ENCODE measurements at regions not wholly inside any gene's neighbourhood (a gene's known extent, or its start where the extent isn't known, plus 50 kb on each side); places are given as distances from the start of the nearest gene placed in this dataset.

DNA sequence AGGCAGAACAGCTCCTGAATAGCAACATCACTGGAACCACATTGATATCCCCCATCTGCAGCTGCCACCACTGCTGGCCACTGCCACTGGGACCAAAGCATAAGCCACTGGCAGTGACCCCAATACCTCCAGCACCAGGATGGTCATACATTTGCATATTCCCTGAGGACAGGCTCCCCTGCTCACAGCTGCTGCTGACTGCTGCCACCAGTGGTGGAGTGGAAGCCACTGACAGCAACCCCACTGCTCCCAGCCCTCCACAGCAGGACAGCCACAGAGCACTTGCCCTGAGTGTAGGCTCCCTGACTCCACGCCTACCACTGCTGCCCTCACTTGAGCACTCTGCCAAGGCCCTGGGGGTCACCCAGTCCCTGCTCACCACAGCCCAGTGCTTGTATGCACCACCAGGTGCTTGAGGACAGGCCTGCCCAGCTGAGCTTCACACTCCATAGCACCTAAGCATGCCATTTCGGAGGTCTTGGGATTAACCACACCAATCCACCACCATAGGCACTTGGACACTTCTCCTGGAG is 327.4 kb upstream of the RPS23 start:
- Histone ChIP-seq H3K27ac (no peak overlapping the region), H3K4me1 (no peaks in the 10 kb centered on the region), H3K4me3 (no peak overlapping the region), H3K9me3 (no peaks in the 10 kb centered on the region), H3K36me3 (no peaks in the 10 kb centered on the region), H3K27me3 (no peaks in the 10 kb centered on the region)
- DNase-seq, result no peak
- TF ChIP-seq, protein P1, sequence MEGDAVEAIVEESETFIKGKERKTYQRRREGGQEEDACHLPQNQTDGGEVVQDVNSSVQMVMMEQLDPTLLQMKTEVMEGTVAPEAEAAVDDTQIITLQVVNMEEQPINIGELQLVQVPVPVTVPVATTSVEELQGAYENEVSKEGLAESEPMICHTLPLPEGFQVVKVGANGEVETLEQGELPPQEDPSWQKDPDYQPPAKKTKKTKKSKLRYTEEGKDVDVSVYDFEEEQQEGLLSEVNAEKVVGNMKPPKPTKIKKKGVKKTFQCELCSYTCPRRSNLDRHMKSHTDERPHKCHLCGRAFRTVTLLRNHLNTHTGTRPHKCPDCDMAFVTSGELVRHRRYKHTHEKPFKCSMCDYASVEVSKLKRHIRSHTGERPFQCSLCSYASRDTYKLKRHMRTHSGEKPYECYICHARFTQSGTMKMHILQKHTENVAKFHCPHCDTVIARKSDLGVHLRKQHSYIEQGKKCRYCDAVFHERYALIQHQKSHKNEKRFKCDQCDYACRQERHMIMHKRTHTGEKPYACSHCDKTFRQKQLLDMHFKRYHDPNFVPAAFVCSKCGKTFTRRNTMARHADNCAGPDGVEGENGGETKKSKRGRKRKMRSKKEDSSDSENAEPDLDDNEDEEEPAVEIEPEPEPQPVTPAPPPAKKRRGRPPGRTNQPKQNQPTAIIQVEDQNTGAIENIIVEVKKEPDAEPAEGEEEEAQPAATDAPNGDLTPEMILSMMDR (IDR thresholded peaks at IDR 0.05), result no peak
- no peak for TF ChIP-seq POLR2A (IDR thresholded peaks at IDR 0.05)
- intact Hi-C loops (cut with DNase I; ENCODE audit: low total_unique reads), result no loop called here

DNA sequence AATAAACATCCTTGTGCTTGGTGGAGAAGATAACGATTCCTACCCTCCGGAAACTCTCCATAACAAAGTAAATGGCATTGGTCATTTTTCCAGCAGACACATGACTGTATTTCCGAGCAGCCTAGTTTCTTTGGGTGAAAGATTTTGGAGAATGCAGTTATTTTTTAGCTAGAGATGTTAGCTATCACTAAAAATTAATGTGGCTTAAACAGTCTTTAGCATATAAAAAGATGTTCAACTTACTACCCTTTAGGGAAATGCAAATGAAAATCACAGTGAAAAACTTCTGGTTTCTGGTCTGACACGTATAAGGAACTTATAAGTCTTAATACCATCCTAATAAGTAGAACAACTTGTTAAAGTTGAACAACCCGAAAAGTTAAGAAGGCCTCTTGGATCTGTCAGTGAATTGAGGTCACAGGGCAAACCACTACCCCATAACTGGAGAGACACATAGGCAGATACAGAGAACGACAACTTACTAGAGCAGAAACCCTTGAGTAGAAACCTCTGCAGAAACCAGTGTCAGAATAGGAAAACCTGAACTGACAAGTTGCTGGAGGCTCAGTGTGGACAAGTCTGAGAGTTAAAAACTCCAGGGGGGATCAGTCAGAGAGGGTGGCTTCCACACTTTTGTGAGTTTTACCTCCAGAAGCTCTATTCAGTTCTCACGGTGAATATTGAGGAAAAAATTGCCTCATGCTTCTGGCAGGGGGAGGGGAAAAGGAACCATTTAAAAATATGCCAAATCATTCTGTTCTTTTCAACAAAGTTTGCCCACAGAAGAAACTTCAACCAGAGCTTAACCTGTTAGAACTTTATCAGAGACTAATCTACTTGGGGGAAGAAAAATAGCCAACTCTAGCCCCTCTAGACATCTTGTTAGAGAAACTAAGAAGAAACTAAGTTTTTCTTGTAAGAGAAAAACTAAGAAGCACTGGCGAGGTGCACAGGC is 325.2 kb upstream of the RPS23 start:
- no peaks in the 10 kb centered on the region for H3K36me3 ChIP-seq

DNA sequence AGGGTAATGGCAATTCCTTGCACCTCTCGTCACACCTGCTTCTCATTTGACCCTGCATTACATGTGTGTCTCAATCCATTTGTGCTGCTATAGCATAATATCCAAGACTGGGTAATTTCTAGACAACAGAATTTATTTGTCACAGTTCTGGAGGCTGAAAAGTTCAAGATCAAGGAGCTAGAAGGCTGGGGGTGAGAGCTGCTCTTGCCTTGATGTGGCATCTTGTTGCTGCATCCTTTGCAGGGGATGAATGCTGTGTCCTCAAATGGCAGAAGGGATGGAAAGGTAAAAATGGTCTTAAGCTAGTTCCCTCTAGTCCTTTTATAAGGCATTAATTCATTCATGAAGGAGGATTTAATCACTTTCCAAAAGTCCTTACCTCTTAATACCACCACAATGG is 323.7 kb upstream of the RPS23 start:
- H3K27ac ChIP-seq, result no peak overlapping the region
- no peaks in the 10 kb centered on the region for H3K4me1 ChIP-seq
- no peak for DNase-seq
- TF ChIP-seq, protein P1 (IDR thresholded peaks at IDR 0.05), result no peak
- no peak for TF ChIP-seq POLR2A (IDR thresholded peaks at IDR 0.05)
- no peaks in the 10 kb centered on the region for H3K27me3 ChIP-seq
- H3K9me3 ChIP-seq, result no peaks in the 10 kb centered on the region
- no peaks in the 10 kb centered on the region for H3K36me3 ChIP-seq
- no peak overlapping the region for H3K4me3 ChIP-seq
- intact Hi-C loops (cut with DNase I; ENCODE audit: low total_unique reads), result no loop called here

More for the DNA sequence above, 325.2 kb upstream of the RPS23 start:
- Histone ChIP-seq H3K27ac (no peak overlapping the region), H3K27me3 (no peaks in the 10 kb centered on the region), H3K4me3 (no peak overlapping the region), H3K9me3 (no peaks in the 10 kb centered on the region), H3K4me1 (no peaks in the 10 kb centered on the region)
- intact Hi-C loops (cut with DNase I; ENCODE audit: low total_unique reads), result no loop called here
- TF ChIP-seq POLR2A (IDR thresholded peaks at IDR 0.05), result no peak
- TF ChIP-seq, protein P1 (IDR thresholded peaks at IDR 0.05), result no peak
- no peak for DNase-seq

DNA sequence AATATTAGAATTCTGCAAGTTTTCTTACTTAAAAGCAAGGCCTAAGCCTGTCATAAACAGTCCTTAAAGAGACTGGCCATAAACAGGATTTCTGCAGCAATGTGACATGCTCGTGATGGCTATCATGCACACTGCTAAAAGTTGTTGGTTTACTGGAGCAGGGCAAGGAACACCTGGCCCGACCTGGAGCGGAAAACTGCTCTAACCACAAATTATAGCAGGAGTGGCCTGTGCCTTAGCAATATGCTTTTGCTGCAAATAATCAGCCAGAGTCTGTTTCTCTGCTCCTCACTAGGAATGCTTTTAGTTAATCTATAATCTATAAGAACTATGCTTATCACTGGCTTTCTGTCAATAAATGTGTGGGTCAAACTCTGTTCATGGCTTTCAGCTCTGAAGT is 322.9 kb upstream of the RPS23 start:
- Histone ChIP-seq H3K4me3 (no peak overlapping the region), H3K36me3 (no peaks in the 10 kb centered on the region), H3K27ac (no peak overlapping the region), H3K4me1 (no peaks in the 10 kb centered on the region), H3K27me3 (no peaks in the 10 kb centered on the region), H3K9me3 (no peaks in the 10 kb centered on the region)
- TF ChIP-seq POLR2A (IDR thresholded peaks at IDR 0.05), result no peak
- TF ChIP-seq, protein P1 (IDR thresholded peaks at IDR 0.05), result no peak
- intact Hi-C loops (cut with DNase I; ENCODE audit: low total_unique reads), result no loop called here
- DNase-seq, result no peak

DNA sequence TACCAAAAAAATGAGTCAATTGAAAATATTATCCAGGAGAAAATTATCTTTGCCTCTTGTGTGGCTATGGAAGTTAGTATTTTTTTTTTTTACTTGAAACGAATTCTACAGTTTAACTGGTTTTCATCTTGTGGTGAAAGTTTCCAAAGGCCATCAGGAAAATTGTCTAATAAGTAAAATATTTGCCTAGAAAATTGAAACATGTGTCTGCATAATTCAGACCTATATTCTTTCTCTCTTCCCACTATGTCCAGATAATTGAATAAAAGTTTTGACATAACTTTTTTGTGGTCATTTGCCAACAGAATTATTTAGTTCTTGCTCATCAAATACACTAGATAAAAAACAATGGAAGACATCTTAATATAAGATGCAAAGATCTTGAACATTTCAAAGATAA is 321.5 kb upstream of the RPS23 start:
- Histone ChIP-seq H3K9me3 (no peaks in the 10 kb centered on the region), H3K36me3 (no peaks in the 10 kb centered on the region), H3K27me3 (no peaks in the 10 kb centered on the region), H3K4me3 (no peak overlapping the region), H3K4me1 (no peaks in the 10 kb centered on the region), H3K27ac (no peak overlapping the region)
- DNase-seq, result no peak
- TF ChIP-seq, protein P1 (IDR thresholded peaks at IDR 0.05), result no peak
- no peak for TF ChIP-seq POLR2A (IDR thresholded peaks at IDR 0.05)
- intact Hi-C loops (cut with DNase I; ENCODE audit: low total_unique reads), result no loop called here

Measured in uterus (tissue), 3 donors.